H1 (cell line): ENCODE measurements at regions not wholly inside any gene's neighbourhood (a gene's known extent, or its start where the extent isn't known, plus 50 kb on each side); places are given as distances from the start of the nearest gene placed in this dataset.

ENCODE experiments used
- CTCF ChIA-PET: fragments of 300-600 bp; sonication (Branson Sonifier 250); formaldehyde crosslinking; loops from one replicate; lab custom pipeline; 2021; ENCODE audit not compliant: partially characterized antibody; lab: Charles Lee
- POLR2A ChIA-PET: fragments of 300-600 bp; sonication (Branson Sonifier 250); formaldehyde crosslinking; loops from one replicate; lab custom pipeline; 2021; ENCODE audit warnings: inconsistent platforms; ENCODE audit not compliant: partially characterized antibody; lab: Charles Lee
- DNase-seq, 2 experiments: peaks; one replicate each; pipeline versions ENCODE4 v3.0.0 to v3.0.0-alpha.2; 2010 to 2022; ENCODE audit warnings: low spot score in 2 of 2, low read depth in 1 of 2, mixed read lengths in 1 of 2
- FAIRE-seq: peaks from 2 replicates; lab custom pipeline; 2011; peaks lifted over from hg19 to GRCh38; lab: Jason Lieb, UNC
- H2AFZ ChIP-seq: 2 replicates; pipeline ENCODE4 v1.8.1; 2012; ENCODE audit warnings: low read length, inconsistent platforms
- H2AK5ac ChIP-seq: 2 replicates; pipeline ENCODE4 v1.6.1; 2013; ENCODE audit warnings: low read depth, low read length
- H2BK120ac ChIP-seq: replicated peaks from 2 replicates; pipeline ENCODE3; 2013; ENCODE audit warnings: low read depth, low read length, inconsistent platforms
- H2BK12ac ChIP-seq: 2 replicates; pipeline ENCODE4 v1.6.1; 2013; ENCODE audit warnings: low read depth, low read length
- H2BK15ac ChIP-seq: 2 replicates; pipeline ENCODE4 v1.6.1; 2013; ENCODE audit warnings: low read length
- H2BK20ac ChIP-seq: 2 replicates; pipeline ENCODE4 v1.6.1; 2013; ENCODE audit warnings: low read length
- H2BK5ac ChIP-seq: 2 replicates; pipeline ENCODE4 v1.6.1; 2013; ENCODE audit warnings: low read depth, low read length
- H3K14ac ChIP-seq: 2 replicates; pipeline ENCODE4 v1.6.1; 2013; ENCODE audit warnings: inconsistent platforms; ENCODE audit not compliant: insufficient read length
- H3K18ac ChIP-seq: 2 replicates; pipeline ENCODE4 v1.6.1; 2013; ENCODE audit warnings: low read length; ENCODE audit errors: extremely low read depth
- H3K23ac ChIP-seq: 2 replicates; pipeline ENCODE4 v1.6.1; 2013; ENCODE audit warnings: inconsistent platforms; ENCODE audit not compliant: insufficient read length
- H3K23me2 ChIP-seq: 2 replicates; pipeline ENCODE4 v1.6.1; 2013; ENCODE audit warnings: low read depth, low read length
- H3K27ac ChIP-seq: 2 replicates; pipeline ENCODE4 v1.6.1; 2011; ENCODE audit warnings: low read depth, low read length, inconsistent platforms
- H3K27me3 ChIP-seq, 4 experiments: replicated peaks in 1 of 4; 1 replicate in 1 of 4; 2 replicates in 3 of 4; pipeline versions ENCODE4 v1.6.1 to v1.8.1; 2011 to 2013; ENCODE audit warnings: low read length in 3 of 4, mild to moderate bottlenecking in 3 of 4, inconsistent platforms in 2 of 4, mixed read lengths in 2 of 4, moderate library complexity in 1 of 4; ENCODE audit not compliant: control insufficient read depth in 3 of 4, insufficient read depth in 3 of 4; ENCODE audit errors: extremely low read depth in 1 of 4
- H3K36me3 ChIP-seq, 4 experiments: 2 replicates each; pipeline versions ENCODE4 v1.6.1 to v1.8.1; 2011 to 2013; ENCODE audit warnings: mild to moderate bottlenecking in 4 of 4, low read length in 3 of 4, moderate library complexity in 2 of 4, control low read depth in 1 of 4, inconsistent platforms in 1 of 4; ENCODE audit not compliant: insufficient read depth in 4 of 4, control insufficient read depth in 2 of 4
- H3K4ac ChIP-seq: replicated peaks from 2 replicates; pipeline ENCODE3; 2013; ENCODE audit warnings: low read length, low read depth, mixed read lengths, inconsistent platforms; ENCODE audit not compliant: insufficient read length
- H3K4me1 ChIP-seq, 4 experiments: replicated peaks in 1 of 4; 1 replicate in 1 of 4; 2 replicates in 3 of 4; pipeline versions ENCODE4 v1.6.1 to v1.8.1; 2011 to 2013; ENCODE audit warnings: low read length in 3 of 4, inconsistent platforms in 2 of 4, mixed read lengths in 1 of 4; ENCODE audit not compliant: insufficient read depth in 4 of 4, control insufficient read depth in 3 of 4
- H3K4me2 ChIP-seq, 2 experiments: 2 replicates each; pipeline versions ENCODE4 v1.6.1 to v1.8.1; 2011 to 2013; ENCODE audit warnings: low read depth in 2 of 2, low read length in 2 of 2, control low read depth in 1 of 2, inconsistent platforms in 1 of 2, mild to moderate bottlenecking in 1 of 2; ENCODE audit not compliant: insufficient read depth in 1 of 2
- H3K4me3 ChIP-seq, 4 experiments: fragments of 200-600, 300-600 bp in 1 of 4; sonication (generic), shearing (Covaris generic), sonication (Bioruptor Twin) in 1 of 4; 2 replicates each; pipeline versions ENCODE4 v1.5.1 to v1.8.1; 2011 to 2016; ENCODE audit warnings: low read length in 4 of 4, low read depth in 3 of 4, control low read depth in 2 of 4, inconsistent platforms in 2 of 4, mild to moderate bottlenecking in 2 of 4, mixed read lengths in 1 of 4, moderate library complexity in 1 of 4; ENCODE audit not compliant: insufficient read depth in 2 of 4; ENCODE audit errors: extremely low read depth in 1 of 4
- H3K56ac ChIP-seq: replicated peaks from 2 replicates; pipeline ENCODE3; 2013; ENCODE audit warnings: low read depth, mild to moderate bottlenecking, mixed read lengths, low read length, inconsistent platforms; ENCODE audit not compliant: insufficient read length
- H3K79me1 ChIP-seq: 2 replicates; pipeline ENCODE4 v1.6.1; 2013; ENCODE audit warnings: low read depth, low read length, control low read depth
- H3K79me2 ChIP-seq, 2 experiments: 2 replicates each; pipeline versions ENCODE4 v1.6.1 to v1.8.1; 2012 to 2013; ENCODE audit warnings: low read length in 2 of 2, mild to moderate bottlenecking in 2 of 2, inconsistent platforms in 1 of 2; ENCODE audit not compliant: insufficient read depth in 2 of 2, control insufficient read depth in 1 of 2
- H3K9ac ChIP-seq, 4 experiments: replicated peaks in 1 of 4; 1 replicate in 1 of 4; 2 replicates in 3 of 4; pipeline versions ENCODE4 v1.6.1 to v1.8.1; 2011 to 2013; ENCODE audit warnings: low read depth in 3 of 4, low read length in 3 of 4, control low read depth in 2 of 4, mild to moderate bottlenecking in 2 of 4, moderate library complexity in 2 of 4, inconsistent platforms in 1 of 4; ENCODE audit errors: extremely low read depth in 1 of 4
- H3K9me3 ChIP-seq, 2 experiments: 2 replicates each; pipeline versions ENCODE4 v1.6.1 to v1.8.1; 2012 to 2013; ENCODE audit warnings: mild to moderate bottlenecking in 2 of 2, moderate library complexity in 2 of 2, control low read depth in 1 of 2, inconsistent platforms in 1 of 2, low read depth in 1 of 2, low read length in 1 of 2, mixed read lengths in 1 of 2; ENCODE audit not compliant: insufficient read depth in 2 of 2
- H4K20me1 ChIP-seq, 2 experiments: replicated peaks in 1 of 2; 2 replicates each; pipeline versions ENCODE3 to v1.8.1; 2011 to 2013; ENCODE audit warnings: inconsistent platforms in 2 of 2, low read length in 2 of 2, mild to moderate bottlenecking in 1 of 2; ENCODE audit not compliant: insufficient read depth in 2 of 2, control insufficient read depth in 1 of 2
- H4K5ac ChIP-seq: 2 replicates; pipeline ENCODE4 v1.6.1; 2013; ENCODE audit warnings: low read length, low read depth, mixed read lengths, inconsistent platforms; ENCODE audit not compliant: insufficient read length
- H4K8ac ChIP-seq: 2 replicates; pipeline ENCODE4 v1.8.0; 2013; ENCODE audit warnings: mild to moderate bottlenecking, moderate library complexity, low read length, inconsistent platforms; ENCODE audit not compliant: insufficient read depth; ENCODE audit errors: extremely low read depth
- H4K91ac ChIP-seq: replicated peaks from 2 replicates; pipeline ENCODE3; 2013; ENCODE audit warnings: low read length, mixed read lengths, inconsistent platforms; ENCODE audit not compliant: insufficient read length
- KDM4A ChIP-seq: IDR thresholded peaks from one replicate; pipeline ENCODE4 v1.7.1; 2012; ENCODE audit warnings: low read depth, mild to moderate bottlenecking, moderate library complexity, low read length, inconsistent platforms; ENCODE audit not compliant: severe bottlenecking
- MAFK ChIP-seq: IDR thresholded peaks from 2 replicates; pipeline ENCODE4 v1.6.1; 2012; ENCODE audit warnings: low read depth, mild to moderate bottlenecking, improper control_type of control experiment, low read length
- SUZ12 ChIP-seq: fragments of 200-600 bp; sonication (generic); IDR thresholded peaks from 2 replicates; pipeline ENCODE4 v1.6.1; 2012; ENCODE audit warnings: mild to moderate bottlenecking, inconsistent platforms, low read length, moderate library complexity, mixed read lengths
- TCF12 ChIP-seq: IDR thresholded peaks from 2 replicates; pipeline ENCODE4 v1.6.1; 2011; ENCODE audit warnings: low read depth, mild to moderate bottlenecking, low read length
- TEAD4 ChIP-seq: IDR thresholded peaks from 2 replicates; pipeline ENCODE4 v1.6.1; 2012; ENCODE audit warnings: low read depth, low read length, inconsistent platforms, mixed read lengths
- WGBS, 2 experiments: shearing (Covaris generic) in 1 of 2; methylation state at CpG; one replicate each; pipeline versions ENCODE4 v1.1.6 to v1.1.7; 2013 to 2015; ENCODE audit warnings: low lambda C conversion rate in 2 of 2, mixed read lengths in 2 of 2, inconsistent platforms in 1 of 2, low coverage in 1 of 2, missing lambda C conversion rate in 1 of 2; ENCODE audit not compliant: insufficient replicate concordance in 2 of 2, insufficient coverage in 1 of 2, insufficient read length in 1 of 2; ENCODE audit errors: extremely low coverage in 1 of 2, missing lambda C conversion rate in 1 of 2; 5-methylcytosine and 5-hydroxymethylcytosine counted together

GRCh38 chr18:10310626-10311025 is 143.8 kb upstream of the APCDD1 start:
- Histone ChIP-seq H2AK5ac (no peak overlapping the region), H3K14ac (no peak overlapping the region), H2BK15ac (no peak overlapping the region), H3K9ac (no peak overlapping the region), H2BK5ac (no peak overlapping the region), H2AFZ (no peak overlapping the region), H3K36me3 (no peaks in the 10 kb centered on the region), H3K4ac (no peak overlapping the region), H3K4me1 (no peaks in the 10 kb centered on the region), H4K91ac (no peak overlapping the region), H4K20me1 (no peaks in the 10 kb centered on the region), H2BK20ac (no peak overlapping the region), H3K27ac (no peak overlapping the region), H4K5ac (no peak overlapping the region), H3K4me2 (no peak overlapping the region), H3K18ac (no peak overlapping the region), H3K79me2 (no peaks in the 10 kb centered on the region), H2BK120ac (no peak overlapping the region), H3K4me3 (no peak overlapping the region), H3K9me3 (no peaks in the 10 kb centered on the region), H4K8ac (no peak overlapping the region), H2BK12ac (no peak overlapping the region), H3K79me1 (no peaks in the 10 kb centered on the region), H3K23me2 (no peaks in the 10 kb centered on the region), H3K56ac (no peak overlapping the region), H3K23ac (no peak overlapping the region), H3K27me3 (no peaks in the 10 kb centered on the region)
- 93% methylated on average over 4 of the region's 4 CpGs; no CpG with 5 or more reads in 1 of the 2 experiments for WGBS, 2 experiments
- FAIRE-seq = no peak
- CTCF ChIA-PET = no interaction called here
- POLR2A ChIA-PET = no interaction called here
- TF ChIP-seq SUZ12 (no peak), MAFK (no peak), KDM4A (no peak), TCF12 (no peak), TEAD4 (no peak)
- DNase-seq = no peak
